GM23248 (cell line): ENCODE measurements at regions not wholly inside any gene's neighbourhood (a gene's known extent, or its start where the extent isn't known, plus 50 kb on each side); places are given as distances from the start of the nearest gene placed in this dataset.

ENCODE experiments used
- EZH2 ChIP-seq: fragments of 200-600 bp; sonication (generic); IDR thresholded peaks from 2 replicates; pipeline ENCODE4 v1.6.1; 2018; ENCODE audit warnings: antibody characterized with exemption, mild to moderate bottlenecking; ENCODE audit not compliant: insufficient read depth, poor library complexity, severe bottlenecking
- EZH2phosphoT487 ChIP-seq: fragments of 200-600 bp; sonication (generic); IDR thresholded peaks from 2 replicates; pipeline ENCODE4 v1.6.1; 2018; ENCODE audit warnings: antibody characterized with exemption, moderate library complexity, mild to moderate bottlenecking, low read depth; ENCODE audit not compliant: insufficient read depth

GRCh38 chr5:12354686-12355085 is 450.4 kb upstream of the CTNND2 start:
- TF ChIP-seq EZH2 (no peak), EZH2phosphoT487 (no peak)
